ENCODE measurements at regions not wholly inside any gene's neighbourhood (a gene's known extent, or its start where the extent isn't known, plus 50 kb on each side); places are given as distances from the start of the nearest gene placed in this dataset.

DNA sequence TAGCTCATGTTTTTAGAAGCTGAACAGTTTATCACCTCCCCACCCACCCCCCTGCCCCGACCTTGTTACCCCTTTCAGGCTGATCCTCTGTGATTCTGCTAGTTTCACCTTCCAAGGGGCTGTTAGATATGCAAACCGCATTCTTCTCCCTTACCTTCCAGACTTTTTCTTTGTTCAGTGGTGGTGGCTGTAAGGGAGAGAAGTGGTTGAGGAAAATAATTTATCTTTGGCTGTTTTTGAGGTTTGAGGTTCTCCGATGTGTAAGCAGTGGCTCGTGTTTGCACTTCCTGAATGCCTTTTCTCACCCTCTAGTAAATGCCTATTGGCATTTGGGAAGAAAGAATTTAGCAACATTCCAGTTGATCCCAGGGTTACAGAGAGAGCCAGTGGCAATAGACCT, 69.4 kb upstream of the KCNG1 start:
- no peak for DNase-seq

DNA sequence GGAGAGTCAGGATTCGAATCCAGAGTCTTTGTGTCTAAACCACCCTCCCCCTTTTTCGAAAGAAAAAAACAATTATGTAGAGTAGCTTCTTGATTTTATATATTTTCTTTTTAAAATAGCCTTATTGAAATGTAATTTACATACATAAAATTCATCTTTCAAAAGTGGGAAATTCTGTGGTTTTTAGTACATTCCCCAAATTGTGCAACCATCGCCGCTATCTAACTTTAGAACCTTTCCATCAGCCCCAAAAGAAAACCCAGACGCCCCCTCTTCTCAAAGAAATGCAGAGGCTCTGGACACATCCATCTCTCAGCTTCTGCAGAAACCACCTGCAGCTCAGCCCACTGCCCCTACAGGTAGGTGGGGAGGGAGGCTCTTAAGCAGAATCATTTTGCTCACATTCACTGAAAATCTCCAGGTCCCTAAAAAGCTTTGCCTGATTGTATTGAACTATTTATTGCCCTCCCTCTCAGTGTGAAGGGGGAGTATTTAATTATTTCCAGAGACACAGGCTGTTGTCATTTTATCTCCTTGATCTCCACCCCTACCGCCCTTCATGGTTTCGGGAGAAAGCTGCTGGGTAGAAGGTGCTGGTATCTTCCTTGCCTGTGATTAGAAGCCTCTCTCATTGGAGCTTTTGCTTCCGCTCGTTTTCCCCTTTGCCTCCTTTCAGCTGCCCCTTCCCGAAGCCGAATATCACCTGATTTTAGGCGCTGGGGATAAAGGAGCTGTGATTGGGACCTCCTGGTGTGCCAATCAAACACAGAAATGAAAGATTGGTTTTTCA, 68.7 kb upstream of the KCNG1 start:
- no peak for DNase-seq

DNA sequence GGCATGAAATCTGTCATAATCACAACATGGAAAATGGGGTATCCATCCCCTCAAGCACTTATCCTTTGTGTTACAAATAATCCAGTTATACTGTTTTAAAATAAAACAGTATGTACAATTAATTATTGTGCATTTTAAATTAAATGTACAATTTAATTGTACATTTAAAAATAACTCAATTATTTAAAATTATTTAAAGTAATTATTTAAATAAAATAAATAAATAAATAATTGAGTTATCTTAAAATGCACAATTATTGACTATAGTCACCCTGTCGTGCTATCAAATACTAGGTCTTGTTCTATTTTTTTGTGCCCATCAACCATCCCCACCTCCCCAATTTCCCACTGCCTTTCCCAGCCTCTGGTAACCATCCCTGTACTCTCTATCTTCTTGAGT, 66.9 kb upstream of the KCNG1 start:
- DNase-seq, result no peak

DNA sequence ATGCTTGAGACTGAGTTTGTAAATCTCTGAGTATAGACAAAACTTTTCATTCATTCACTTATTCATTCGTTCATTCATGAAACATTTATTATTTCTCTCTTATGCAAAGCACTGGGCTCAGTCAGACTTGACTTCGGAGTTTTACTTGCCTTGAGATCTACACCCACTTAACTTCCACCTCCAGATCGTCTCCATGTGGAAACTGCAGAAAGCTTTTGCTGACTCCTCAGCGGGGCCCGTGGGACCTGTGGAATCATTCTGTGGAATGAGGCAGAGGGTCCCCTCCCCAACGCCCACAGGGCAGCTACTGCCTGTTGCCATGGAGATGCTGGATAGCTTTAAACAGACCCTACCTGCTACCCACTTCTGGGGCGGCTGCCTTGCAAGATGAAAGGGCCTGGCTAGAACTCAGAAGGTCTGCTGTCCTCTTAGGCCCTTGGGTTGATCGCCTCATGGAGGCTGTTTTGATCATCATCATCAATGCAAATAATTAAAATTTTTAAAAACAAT, 66.4 kb upstream of the KCNG1 start:
- DNase-seq, result no peak

DNA sequence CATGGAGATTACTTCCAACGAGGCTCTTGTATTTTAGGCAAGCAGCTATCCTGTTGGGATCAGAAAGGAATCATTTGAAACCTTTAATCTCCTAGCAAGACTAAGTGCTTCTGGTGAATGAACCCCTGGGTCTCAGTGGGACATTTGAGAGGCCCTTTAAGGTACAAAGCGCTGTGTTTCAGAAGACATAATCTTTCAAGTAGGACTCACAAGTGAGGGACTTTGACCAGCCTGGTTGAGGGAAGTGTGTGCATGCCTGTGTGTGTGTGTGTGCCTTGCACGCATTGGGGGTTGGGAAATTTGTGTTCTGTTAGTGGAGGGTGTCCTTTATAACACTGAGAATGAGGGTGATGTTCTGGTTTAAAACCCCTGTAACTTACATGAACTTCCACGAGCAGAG, 64.4 kb upstream of the KCNG1 start:
- no peak for DNase-seq

DNA sequence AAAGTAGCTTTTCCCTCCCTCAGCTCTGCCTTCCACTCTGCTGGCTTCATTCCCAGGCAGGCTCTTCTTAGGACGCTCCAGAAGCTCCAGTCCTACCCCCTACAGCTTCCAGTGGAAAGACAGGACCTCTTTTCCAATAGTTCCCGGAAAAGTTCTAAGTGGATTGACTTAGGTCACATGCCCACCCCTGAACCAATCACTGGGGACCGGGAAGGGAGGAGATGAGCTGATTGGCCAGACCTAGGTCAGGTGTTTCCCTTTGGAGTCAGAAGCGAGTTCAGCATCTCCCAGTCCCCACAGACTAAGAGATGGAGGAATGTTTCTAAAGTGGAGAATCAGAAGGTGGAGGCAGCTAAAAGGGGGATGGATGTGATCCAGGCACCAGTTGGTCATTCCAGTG, 62.9 kb upstream of the KCNG1 start:
- peak; percentile 9 for DNase-seq

DNA sequence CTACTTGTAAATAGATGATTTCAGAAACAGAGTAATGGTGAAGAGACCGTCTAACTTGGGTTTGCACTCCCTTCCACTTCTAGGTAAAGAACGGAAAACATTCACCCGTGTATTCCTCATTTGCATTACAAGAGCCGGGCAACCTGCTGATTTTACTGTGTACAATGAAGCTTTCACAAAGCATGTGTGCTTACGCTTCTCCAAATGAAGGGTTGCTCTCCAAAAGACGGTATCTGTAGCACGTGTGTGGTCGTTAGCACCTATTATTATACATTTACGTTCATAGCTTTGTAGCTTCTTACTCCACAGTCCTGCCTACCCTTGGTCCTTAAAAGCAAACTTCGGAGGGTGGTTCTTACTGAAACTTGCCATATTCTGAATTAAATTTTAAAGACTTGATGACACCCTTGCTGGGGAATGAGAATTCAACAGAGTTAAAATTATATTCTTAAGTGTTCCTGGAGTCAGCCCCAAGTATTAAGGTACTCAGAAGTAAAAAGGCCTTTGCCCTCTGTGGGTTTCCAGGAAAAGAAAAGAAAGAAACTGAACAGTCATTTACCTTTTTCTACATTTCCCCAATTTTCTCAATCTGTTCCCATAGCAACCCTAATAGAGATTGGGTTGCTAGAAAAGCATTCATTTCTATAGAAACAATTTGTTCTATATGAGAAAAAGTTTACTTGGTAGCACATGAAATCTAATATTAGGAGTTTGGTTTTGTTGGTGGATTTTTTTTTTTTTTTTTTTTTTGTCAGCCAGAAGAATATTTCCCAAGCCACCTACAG, 61.9 kb upstream of the KCNG1 start:
- DNase-seq, result no peak

DNA sequence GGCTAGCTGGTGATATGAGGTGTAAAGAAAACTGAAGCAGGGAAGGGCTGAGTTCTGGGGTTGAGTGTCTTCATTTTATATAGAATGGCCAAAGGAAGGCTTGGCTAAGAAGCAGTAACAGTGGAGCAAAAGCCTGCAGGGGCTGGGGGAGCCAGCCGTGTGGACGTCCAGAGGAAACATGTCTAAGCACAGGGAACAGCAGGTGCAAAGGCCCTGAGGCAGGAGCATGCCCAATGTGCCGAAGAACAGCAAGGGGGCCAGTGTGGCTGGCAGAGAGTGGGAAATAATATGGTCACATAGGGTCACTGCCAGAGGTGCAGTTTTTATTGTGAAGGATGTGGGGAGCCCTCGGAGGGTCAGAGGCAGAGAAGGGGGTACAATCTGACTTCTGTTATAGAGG, 60.5 kb upstream of the KCNG1 start:
- no peak for DNase-seq

DNA sequence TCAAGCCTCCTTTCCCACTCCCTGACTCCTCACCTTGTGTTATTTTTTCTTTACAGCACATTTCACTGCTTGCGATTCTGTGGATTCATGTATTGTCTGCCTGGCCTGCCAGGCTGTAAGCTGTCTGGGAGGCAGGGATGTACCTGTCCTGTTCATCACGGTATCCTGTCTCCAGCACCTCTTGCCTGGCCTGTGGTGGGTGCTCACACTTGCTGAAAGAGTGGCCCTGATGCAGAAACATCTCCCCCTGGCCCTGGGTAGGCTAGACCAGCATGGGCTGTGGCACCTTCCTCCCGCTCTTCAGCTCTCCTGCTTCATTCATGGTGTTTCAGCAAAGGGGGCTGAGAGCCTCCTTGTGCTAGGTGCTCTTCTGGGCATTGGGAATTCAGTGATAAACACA, 60.1 kb upstream of the KCNG1 start:
- DNase-seq, result no peak

DNA sequence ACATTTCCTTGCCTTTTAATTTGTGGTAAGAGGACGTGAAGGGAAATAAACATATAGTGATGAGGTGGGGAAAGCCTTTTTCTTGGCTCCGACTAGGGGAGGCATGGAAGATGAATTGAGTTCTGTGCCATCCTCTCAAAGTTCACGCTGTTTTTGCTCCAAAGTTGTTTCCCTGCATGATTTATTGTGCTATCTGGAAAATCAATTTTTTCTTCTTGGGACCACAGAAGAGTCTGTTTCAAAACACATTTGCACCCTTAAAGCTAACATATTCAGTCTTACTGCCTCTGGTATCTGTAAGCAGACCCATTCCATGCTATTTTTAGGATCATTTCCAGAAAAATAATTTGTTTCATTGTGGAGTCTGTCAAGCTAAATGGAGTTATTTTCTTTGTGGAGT, 57.6 kb upstream of the KCNG1 start:
- no peak for DNase-seq

DNA sequence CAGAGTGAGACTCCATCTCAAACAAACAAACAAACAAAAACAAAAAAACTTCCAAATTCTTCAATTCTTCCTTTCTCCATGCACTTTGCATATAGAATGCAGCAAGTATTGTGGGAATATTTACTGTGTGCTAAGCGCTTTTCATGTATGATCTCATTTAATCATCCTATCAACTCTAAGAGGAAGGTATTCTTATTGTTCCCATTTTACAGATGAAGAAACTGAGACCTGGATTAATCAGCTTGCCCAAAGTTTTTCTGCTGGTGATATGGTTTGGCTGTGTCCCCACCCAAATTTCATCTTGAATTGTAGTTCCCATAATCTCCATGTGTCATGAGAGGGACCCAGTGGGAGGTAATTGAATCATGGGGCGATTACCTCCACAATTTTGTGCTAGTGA, 56.6 kb upstream of the KCNG1 start:
- no peak for DNase-seq

DNA sequence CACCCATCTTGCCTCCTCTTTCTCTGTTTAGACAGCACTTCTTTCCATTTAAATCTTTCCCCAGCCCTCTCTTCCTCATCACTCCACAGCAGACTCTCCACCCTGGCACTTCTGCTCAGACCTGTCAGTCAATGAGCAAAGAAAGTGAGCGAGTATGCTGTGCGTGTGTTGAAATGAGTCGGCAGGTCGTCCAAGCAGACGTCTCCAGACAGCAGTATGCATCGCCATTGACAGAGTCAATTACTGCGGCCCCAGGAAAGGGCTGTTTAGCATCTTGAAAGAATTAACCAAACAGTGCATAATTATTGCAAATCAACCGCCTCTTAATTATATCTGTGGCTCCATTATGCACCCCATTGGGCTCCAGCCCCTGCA, 54.8 kb upstream of the KCNG1 start:
- DNase-seq, result no peak

DNA sequence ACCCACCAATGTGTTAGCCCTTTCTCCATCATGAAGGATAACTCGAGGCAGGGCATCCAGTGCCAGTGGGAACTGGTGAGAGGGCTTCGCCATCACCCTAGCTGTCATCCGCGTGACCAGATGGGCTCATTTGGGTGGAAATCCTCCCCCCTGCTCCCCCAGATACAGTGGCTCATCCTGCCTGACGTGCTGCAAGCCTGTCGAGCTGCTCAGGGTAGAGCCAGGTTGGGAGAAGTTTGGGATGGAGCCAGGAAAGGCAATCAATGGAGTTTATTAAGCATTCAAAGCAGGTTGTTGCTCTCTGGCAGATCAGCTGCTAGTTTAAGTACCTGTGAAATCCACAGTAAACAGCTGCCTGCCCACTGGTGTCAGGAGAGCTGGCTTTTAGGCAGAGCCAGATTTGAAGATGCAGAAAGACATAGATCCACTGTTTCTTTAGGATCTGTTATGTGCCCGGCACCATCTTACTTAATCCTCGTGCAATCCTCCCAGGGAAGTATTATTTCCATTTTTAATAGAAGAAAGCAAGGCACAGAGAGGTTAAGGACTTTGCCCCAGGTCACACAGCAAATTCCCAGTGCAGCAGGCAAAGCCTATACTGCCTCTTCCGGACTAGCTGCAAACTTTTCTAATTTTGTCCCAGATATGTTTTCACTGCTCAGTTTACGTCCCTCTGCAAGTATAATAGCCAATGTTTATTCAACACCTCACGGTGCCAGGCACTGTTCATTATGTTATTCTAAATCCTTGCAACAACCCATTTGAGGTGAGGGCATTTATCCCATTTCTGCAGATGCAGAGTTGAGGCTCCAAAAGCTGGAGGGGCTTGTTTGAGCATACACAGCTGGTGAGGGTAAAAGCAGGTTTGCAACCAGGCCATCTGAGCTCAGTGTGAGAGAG, 54.1 kb upstream of the KCNG1 start:
- DNase-seq, result no peak

DNA sequence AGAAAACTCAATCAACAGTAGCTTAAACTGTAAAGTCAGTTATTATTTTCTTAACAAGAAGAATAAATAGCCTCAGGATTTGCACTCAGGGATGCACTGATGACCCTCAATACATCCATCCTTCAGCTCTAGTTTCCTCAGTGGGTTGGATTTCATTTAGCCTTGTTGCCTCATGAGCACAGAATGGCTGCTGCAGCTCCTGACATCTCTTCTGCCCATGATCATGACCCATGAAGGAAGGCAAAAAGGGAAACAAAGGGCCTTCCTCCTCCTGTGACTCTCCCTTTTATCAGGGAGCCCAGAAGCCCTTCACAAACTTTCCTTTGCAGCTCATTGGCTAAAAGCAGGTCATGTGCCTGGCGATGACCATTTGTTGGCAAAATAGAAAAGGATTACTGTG, 51.2 kb upstream of the KCNG1 start:
- no peak for DNase-seq

Measured in NCI-H82 (cell line).